HCT116 (cell line): ENCODE measurements at regions not wholly inside any gene's neighbourhood (a gene's known extent, or its start where the extent isn't known, plus 50 kb on each side); places are given as distances from the start of the nearest gene placed in this dataset.

ENCODE experiments used
- ATAC-seq: fragments of 200-7000 bp; cut with Tn5 transposase; 2 replicates; pipeline ENCODE4 v1.9.1; 2020; ENCODE audit warnings: mild to moderate bottlenecking, moderate library complexity
- BruUV-seq: library from RNA; stranded (reverse); fragments of 400-500 nt; replicated peaks from 2 replicates; lab custom pipeline; 2021; lab: Mats Ljungman, UMichigan
- CTCF ChIA-PET: fragments of 300-600 bp; sonication (Branson Sonifier 250); formaldehyde crosslinking; loops from one replicate; lab custom pipeline; 2021; ENCODE audit warnings: antibody characterized with exemption; lab: Charles Lee
- POLR2A ChIA-PET: fragments of 300-600, 350-600 bp; sonication (Branson Sonifier 250); formaldehyde crosslinking; loops from one replicate; lab custom pipeline; 2021; ENCODE audit warnings: antibody characterized with exemption; lab: Charles Lee
- RAD21 ChIA-PET, 2 experiments: fragments of 300-600 bp; sonication (Branson Sonifier 250); formaldehyde crosslinking; loops; one replicate each; lab custom pipeline; 2023; ENCODE audit warnings: low total read pairs in 2 of 2; ENCODE audit not compliant: uncharacterized antibody in 2 of 2, unreplicated experiment in 2 of 2, low non-redundant PET in 1 of 2; lab: Charles Lee
- DNase-seq: peaks from one replicate; pipeline ENCODE4 v3.0.0-alpha.2; 2010; ENCODE audit warnings: low read depth, low spot score
- H2AFZ ChIP-seq: fragments of 200-600 bp; shearing (Covaris generic), sonication (generic); 2 replicates; pipeline ENCODE4 v1.6.1; 2017; ENCODE audit warnings: low read depth, mixed run types, mixed read lengths, antibody characterized with exemption, low read length; ENCODE audit not compliant: poor library complexity, severe bottlenecking
- H3K27ac ChIP-seq: 2 replicates; pipeline ENCODE4 v1.5.1; 2012; ENCODE audit warnings: low read depth, low read length
- H3K27me3 ChIP-seq: fragments of 200-600 bp; sonication (generic); 2 replicates; pipeline ENCODE4 v1.6.1; 2016; ENCODE audit warnings: mixed run types, low read length, mixed read lengths; ENCODE audit not compliant: insufficient read depth
- H3K36me3 ChIP-seq, 2 experiments: fragments of 200-500 bp in 1 of 2; fragments of 200-600 bp in 1 of 2; sonication (Bioruptor generic) in 1 of 2; sonication (generic) in 1 of 2; 2 replicates each; pipeline versions ENCODE4 v1.5.1 to v1.6.1; 2014 to 2016; ENCODE audit warnings: low read length in 2 of 2, inconsistent platforms in 1 of 2, mixed read lengths in 1 of 2, mixed run types in 1 of 2; ENCODE audit not compliant: insufficient read depth in 2 of 2, control insufficient read depth in 1 of 2
- H3K4me1 ChIP-seq, 2 experiments: fragments of 200-600 bp in 1 of 2; sonication (generic) in 1 of 2; 2 replicates each; pipeline versions ENCODE4 v1.5.1 to v1.6.1; 2012 to 2017; ENCODE audit warnings: low read length in 2 of 2, inconsistent platforms in 1 of 2, mild to moderate bottlenecking in 1 of 2, mixed read lengths in 1 of 2, mixed run types in 1 of 2, moderate library complexity in 1 of 2; ENCODE audit not compliant: insufficient read depth in 2 of 2, control insufficient read depth in 1 of 2
- H3K4me2 ChIP-seq: fragments of 200-600 bp; sonication (generic); 2 replicates; pipeline ENCODE4 v1.6.1; 2017; ENCODE audit warnings: mixed run types, low read length, mixed read lengths
- H3K4me3 ChIP-seq, 2 experiments: fragments of 200-600 bp in 1 of 2; sonication (generic) in 1 of 2; replicated peaks in 1 of 2; 2 replicates each; pipeline ENCODE4 v1.5.1; 2011 to 2016; ENCODE audit warnings: low read length in 2 of 2, control low read depth in 1 of 2, low read depth in 1 of 2, mild to moderate bottlenecking in 1 of 2, mixed read lengths in 1 of 2, mixed run types in 1 of 2
- H3K79me2 ChIP-seq: fragments of 200-600 bp; sonication (generic); 2 replicates; pipeline ENCODE4 v1.6.1; 2017; ENCODE audit warnings: mild to moderate bottlenecking, mixed run types, low read length, moderate library complexity, mixed read lengths; ENCODE audit not compliant: insufficient read depth
- H3K9ac ChIP-seq: fragments of 200-600 bp; sonication (generic); 2 replicates; pipeline ENCODE4 v1.6.1; 2016; ENCODE audit warnings: low read length, mixed read lengths
- H3K9me2 ChIP-seq: fragments of 200-600 bp; sonication (generic), shearing (Covaris generic); 2 replicates; pipeline ENCODE4 v1.6.1; 2017; ENCODE audit warnings: mixed run types, mild to moderate bottlenecking, moderate library complexity; ENCODE audit not compliant: insufficient read depth
- H3K9me3 ChIP-seq, 2 experiments: fragments of 200-500 bp in 1 of 2; fragments of 200-600 bp in 1 of 2; sonication (Bioruptor generic) in 1 of 2; sonication (generic) in 1 of 2; 2 replicates each; pipeline ENCODE4 v1.6.1; 2014 to 2017; ENCODE audit warnings: low read length in 2 of 2, mixed read lengths in 2 of 2, inconsistent platforms in 1 of 2, low read depth in 1 of 2, mild to moderate bottlenecking in 1 of 2, mixed run types in 1 of 2, moderate library complexity in 1 of 2; ENCODE audit not compliant: control insufficient read depth in 1 of 2, insufficient read depth in 1 of 2
- H4K20me1 ChIP-seq: fragments of 200-600 bp; sonication (generic), shearing (Covaris generic); 2 replicates; pipeline ENCODE4 v1.6.1; 2017; ENCODE audit warnings: mixed run types, mild to moderate bottlenecking, moderate library complexity; ENCODE audit not compliant: insufficient read depth
- ATF3 ChIP-seq: IDR thresholded peaks from 2 replicates; pipeline ENCODE4 v1.6.1; 2012
- CBX3 ChIP-seq: IDR thresholded peaks from 2 replicates; pipeline ENCODE4 v1.6.1; 2012; ENCODE audit warnings: low read depth
- CEBPB ChIP-seq: IDR thresholded peaks from 2 replicates; pipeline ENCODE4 v1.6.1; 2012; ENCODE audit warnings: low read depth
- CTCF ChIP-seq, 3 experiments: fragments of 200-600 bp in 1 of 3; sonication (generic) in 1 of 3; IDR thresholded peaks in 2 of 3; conservative IDR thresholded peaks in 1 of 3; 2 replicates each; pipeline ENCODE4 v1.5.1; 2012 to 2017; ENCODE audit warnings: low read depth in 2 of 3, low read length in 2 of 3, antibody characterized with exemption in 1 of 3, borderline replicate concordance in 1 of 3, control low read depth in 1 of 3, mild to moderate bottlenecking in 1 of 3, mixed read lengths in 1 of 3, mixed run types in 1 of 3, moderate library complexity in 1 of 3; ENCODE audit not compliant: insufficient read depth in 1 of 3
- EGR1 ChIP-seq: IDR thresholded peaks from 2 replicates; pipeline ENCODE4 v1.6.1; 2012; ENCODE audit warnings: low read depth
- ELF1 ChIP-seq: IDR thresholded peaks from 2 replicates; pipeline ENCODE4 v1.6.1; 2012; ENCODE audit warnings: low read depth, borderline replicate concordance
- EZH2phosphoT487 ChIP-seq: fragments of 200-600 bp; IDR thresholded peaks from 2 replicates; pipeline ENCODE4 v1.6.1; 2018; ENCODE audit warnings: antibody characterized with exemption, borderline replicate concordance
- JUND ChIP-seq: IDR thresholded peaks from 2 replicates; pipeline ENCODE4 v1.6.1; 2012
- POLR2A ChIP-seq: IDR thresholded peaks from 2 replicates; pipeline ENCODE4 v1.7.0; 2011; ENCODE audit warnings: borderline replicate concordance; ENCODE audit not compliant: insufficient read depth, insufficient read length; ENCODE audit errors: extremely low read depth
- POLR2AphosphoS5 ChIP-seq: IDR thresholded peaks from 2 replicates; pipeline ENCODE4 v1.6.1; 2011; ENCODE audit warnings: mild to moderate bottlenecking, low read depth, low read length, moderate library complexity
- REST ChIP-seq: IDR thresholded peaks from 2 replicates; pipeline ENCODE4 v1.6.1; 2012; ENCODE audit warnings: low read depth
- SP1 ChIP-seq: IDR thresholded peaks from 2 replicates; pipeline ENCODE4 v1.6.1; 2012; ENCODE audit warnings: low read depth
- TCF7L2 ChIP-seq: IDR thresholded peaks from 2 replicates; pipeline ENCODE4 v1.7.0; 2011; ENCODE audit warnings: borderline replicate concordance, inconsistent platforms; ENCODE audit not compliant: insufficient read depth, insufficient read length; ENCODE audit errors: extremely low read depth
- intact Hi-C: fragments of 100-400 bp; cut with micrococcal nuclease; formaldehyde crosslinking; loops from 2 replicates; pipeline ENCODE4 v1.10.0; 2022
- TF ChIP-seq, protein P1 (sequence below): IDR thresholded peaks from 2 replicates; pipeline ENCODE4 v1.6.1; 2012

DNA sequence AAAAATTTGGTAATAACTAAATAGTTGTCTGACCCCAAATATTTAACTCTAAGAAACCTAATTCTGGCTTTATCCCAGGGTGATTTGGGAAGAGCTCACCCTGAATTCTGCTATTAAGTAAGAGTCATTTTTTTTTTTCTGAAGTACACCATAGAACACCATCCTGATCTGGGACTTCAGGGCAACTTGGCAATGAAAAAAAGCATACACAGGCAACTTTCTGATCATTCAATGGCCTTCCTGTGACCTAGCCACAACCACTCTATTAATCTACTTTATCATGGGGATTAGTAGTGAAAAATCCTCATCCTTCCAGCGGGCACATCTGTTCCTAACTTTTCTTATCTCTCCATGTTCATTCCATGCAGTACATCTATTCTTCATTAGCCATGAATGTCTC lies 333.2 kb upstream of the MAD2L1 start:
- RAD21 ChIA-PET = no interaction called here
- Histone ChIP-seq H3K27me3 (no peaks in the 10 kb centered on the region), H2AFZ (no peak overlapping the region), H3K9me3 (no peaks in the 10 kb centered on the region), H3K9ac (no peak overlapping the region), H3K9me2 (no peaks in the 10 kb centered on the region), H3K4me1 (no peaks in the 10 kb centered on the region), H3K4me3 (no peak overlapping the region), H4K20me1 (no peaks in the 10 kb centered on the region), H3K36me3 (no peaks in the 10 kb centered on the region), H3K4me2 (no peak overlapping the region), H3K79me2 (no peaks in the 10 kb centered on the region), H3K27ac (no peak overlapping the region)
- intact Hi-C loops = no loop called here
- BruUV-seq = no TSS peak
- no peak for DNase-seq
- ATAC-seq = no peak
- POLR2A ChIA-PET = no interaction called here
- TF ChIP-seq CBX3 = no peak
- TF ChIP-seq, protein P1, sequence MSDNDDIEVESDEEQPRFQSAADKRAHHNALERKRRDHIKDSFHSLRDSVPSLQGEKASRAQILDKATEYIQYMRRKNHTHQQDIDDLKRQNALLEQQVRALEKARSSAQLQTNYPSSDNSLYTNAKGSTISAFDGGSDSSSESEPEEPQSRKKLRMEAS = no peak
- CTCF ChIA-PET = no interaction called here

DNA sequence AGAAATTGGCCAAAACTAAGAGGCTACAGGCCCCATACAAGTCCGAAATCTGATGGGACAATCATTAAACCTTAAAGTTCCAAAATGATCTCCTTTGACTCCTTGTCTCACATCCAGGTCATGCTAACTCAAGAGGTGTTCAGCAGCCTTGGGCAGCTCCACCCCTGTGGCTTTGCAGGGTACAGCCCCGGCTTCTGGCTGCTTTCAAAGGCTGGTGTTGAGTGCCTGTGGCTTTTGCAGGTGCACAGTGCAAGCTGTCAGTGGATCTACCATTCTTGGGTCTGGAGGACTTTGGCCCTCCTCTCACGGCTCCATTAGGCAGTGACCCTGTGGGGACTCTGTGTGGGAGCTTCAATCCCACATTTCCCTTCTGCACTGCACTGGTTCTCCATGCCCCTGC lies 329.1 kb upstream of the MAD2L1 start:
- Histone ChIP-seq H3K27ac (no peak overlapping the region), H3K4me3 (no peak overlapping the region), H3K79me2 (no peaks in the 10 kb centered on the region), H4K20me1 (no peaks in the 10 kb centered on the region), H3K9me3 (no peaks in the 10 kb centered on the region), H2AFZ (no peak overlapping the region), H3K9me2 (no peaks in the 10 kb centered on the region), H3K4me1 (no peaks in the 10 kb centered on the region), H3K27me3 (no peaks in the 10 kb centered on the region), H3K36me3 (no peaks in the 10 kb centered on the region), H3K4me2 (no peak overlapping the region), H3K9ac (no peak overlapping the region)
- TF ChIP-seq POLR2A (no peak), CBX3 (no peak), POLR2AphosphoS5 (no peak), EZH2phosphoT487 (no peak), SP1 (no peak), CTCF (IDR thresholded peaks at IDR 0.05 in 2 of 3, conservative IDR thresholded peaks at IDR 0.05 in 1 of 3; ENCODE audit: borderline replicate concordance in 1 of 3, insufficient read depth in 1 of 3, low read depth in 2 of 3, low read length in 2 of 3) (no peak), JUND (no peak), CEBPB (no peak), ATF3 (no peak), TCF7L2 (no peak), REST (no peak), EGR1 (no peak), ELF1 (no peak)
- TF ChIP-seq, protein P1 = no peak
- RAD21 ChIA-PET = no interaction called here
- no peak for ATAC-seq
- CTCF ChIA-PET = no interaction called here
- POLR2A ChIA-PET = no interaction called here
- intact Hi-C loops = no loop called here
- no peak for DNase-seq
- BruUV-seq = no TSS peak
